ENCODE measurements at regions not wholly inside any gene's neighbourhood (a gene's known extent, or its start where the extent isn't known, plus 50 kb on each side); places are given as distances from the start of the nearest gene placed in this dataset.

DNA sequence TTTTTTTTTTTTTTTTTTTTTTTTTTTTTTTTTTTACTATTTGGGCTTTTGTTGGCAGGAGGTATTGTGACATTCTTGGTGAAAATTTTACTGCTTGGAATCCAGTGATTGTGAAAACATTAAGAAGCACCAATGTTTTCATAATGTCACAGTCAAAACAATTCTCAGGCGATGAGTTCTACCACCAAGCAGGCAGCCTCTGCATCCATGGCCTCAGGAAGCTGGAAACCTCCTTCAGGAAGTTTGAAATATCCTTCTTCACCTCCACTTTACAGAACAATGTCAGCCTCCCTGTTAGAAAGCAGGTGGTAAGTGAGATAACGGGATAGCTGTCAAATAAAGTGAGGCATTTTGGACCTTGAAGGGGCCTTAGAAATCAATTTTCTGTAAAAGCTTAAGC is 98.3 kb downstream of the MEX3B start:
- TF ChIP-seq TAF1 (IDR thresholded peaks at IDR 0.05; ENCODE audit: borderline replicate concordance, insufficient read depth, low read length) (no peak), POLR2AphosphoS5 (IDR thresholded peaks at IDR 0.05; ENCODE audit: low read depth, low read length) (no peak), SIN3A (IDR thresholded peaks at IDR 0.05; ENCODE audit: borderline replicate concordance, insufficient read depth, low read length) (no peak), FOXP2 (optimal IDR thresholded peaks at IDR 0.05; ENCODE audit: borderline replicate concordance, extremely low read depth, extremely low read length, insufficient read depth) (no peak)
- TF ChIP-seq, protein P1, sequence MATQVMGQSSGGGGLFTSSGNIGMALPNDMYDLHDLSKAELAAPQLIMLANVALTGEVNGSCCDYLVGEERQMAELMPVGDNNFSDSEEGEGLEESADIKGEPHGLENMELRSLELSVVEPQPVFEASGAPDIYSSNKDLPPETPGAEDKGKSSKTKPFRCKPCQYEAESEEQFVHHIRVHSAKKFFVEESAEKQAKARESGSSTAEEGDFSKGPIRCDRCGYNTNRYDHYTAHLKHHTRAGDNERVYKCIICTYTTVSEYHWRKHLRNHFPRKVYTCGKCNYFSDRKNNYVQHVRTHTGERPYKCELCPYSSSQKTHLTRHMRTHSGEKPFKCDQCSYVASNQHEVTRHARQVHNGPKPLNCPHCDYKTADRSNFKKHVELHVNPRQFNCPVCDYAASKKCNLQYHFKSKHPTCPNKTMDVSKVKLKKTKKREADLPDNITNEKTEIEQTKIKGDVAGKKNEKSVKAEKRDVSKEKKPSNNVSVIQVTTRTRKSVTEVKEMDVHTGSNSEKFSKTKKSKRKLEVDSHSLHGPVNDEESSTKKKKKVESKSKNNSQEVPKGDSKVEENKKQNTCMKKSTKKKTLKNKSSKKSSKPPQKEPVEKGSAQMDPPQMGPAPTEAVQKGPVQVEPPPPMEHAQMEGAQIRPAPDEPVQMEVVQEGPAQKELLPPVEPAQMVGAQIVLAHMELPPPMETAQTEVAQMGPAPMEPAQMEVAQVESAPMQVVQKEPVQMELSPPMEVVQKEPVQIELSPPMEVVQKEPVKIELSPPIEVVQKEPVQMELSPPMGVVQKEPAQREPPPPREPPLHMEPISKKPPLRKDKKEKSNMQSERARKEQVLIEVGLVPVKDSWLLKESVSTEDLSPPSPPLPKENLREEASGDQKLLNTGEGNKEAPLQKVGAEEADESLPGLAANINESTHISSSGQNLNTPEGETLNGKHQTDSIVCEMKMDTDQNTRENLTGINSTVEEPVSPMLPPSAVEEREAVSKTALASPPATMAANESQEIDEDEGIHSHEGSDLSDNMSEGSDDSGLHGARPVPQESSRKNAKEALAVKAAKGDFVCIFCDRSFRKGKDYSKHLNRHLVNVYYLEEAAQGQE (IDR thresholded peaks at IDR 0.05; ENCODE audit: insufficient read depth in 1 of 2, low read depth in 2 of 2, low read length in 2 of 2) = no peak

All from PFSK-1 (cell line).